Brain microvascular endothelial cell (primary cell): ENCODE measurements at regions not wholly inside any gene's neighbourhood (a gene's known extent, or its start where the extent isn't known, plus 50 kb on each side); places are given as distances from the start of the nearest gene placed in this dataset.

ENCODE experiments used
- DNase-seq: peaks from one replicate; pipeline ENCODE4 v3.0.0-alpha.2; 2020
- H3K27ac ChIP-seq: fragments of 250-450 bp; sonication (Bioruptor Pico); 2 replicates; pipeline ENCODE4 v1.5.1; 2020; ENCODE audit warnings: mild to moderate bottlenecking, moderate library complexity
- H3K27me3 ChIP-seq: fragments of 250-450 bp; sonication (Bioruptor Pico); replicated peaks from 2 replicates; pipeline ENCODE4 v1.5.1; 2020; ENCODE audit warnings: mild to moderate bottlenecking
- H3K36me3 ChIP-seq: fragments of 250-450 bp; sonication (Bioruptor Pico); replicated peaks from 2 replicates; pipeline ENCODE4 v1.5.1; 2020; ENCODE audit warnings: mild to moderate bottlenecking
- H3K4me3 ChIP-seq: 2 replicates; pipeline ENCODE4 v1.5.1; 2011; ENCODE audit warnings: low read depth, mild to moderate bottlenecking, control low read depth, low read length, moderate library complexity
- CTCF ChIP-seq: IDR thresholded peaks from 2 replicates; pipeline ENCODE4 v1.5.1; 2011; ENCODE audit warnings: low read depth, mild to moderate bottlenecking, moderate library complexity, low read length, control low read depth, inconsistent platforms; ENCODE audit errors: missing control alignments
- in situ Hi-C: cut with HindIII; loops from 2 replicates; pipeline ENCODE4 v1.10.0; 2017; ENCODE audit warnings: low sequenced_read_pairs, low pct_ligation_motif_present

GRCh38 chr7:114830952-114831351 is 90.9 kb upstream of the MDFIC start:
- no peak for DNase-seq
- Histone ChIP-seq H3K4me3 (no peak overlapping the region), H3K36me3 (no peaks in the 10 kb centered on the region), H3K27me3 (no peaks in the 10 kb centered on the region), H3K27ac (no peak overlapping the region)
- TF ChIP-seq CTCF = no peak
- in situ Hi-C loops = no loop called here

GRCh38 chr7:114832906-114833595 is 88.8 kb upstream of the MDFIC start:
- no peak for DNase-seq

GRCh38 chr7:114835303-114835702 is 86.6 kb upstream of the MDFIC start:
- H3K36me3 ChIP-seq = no peaks in the 10 kb centered on the region
- no peak for TF ChIP-seq CTCF
- no peak overlapping the region for H3K27ac ChIP-seq
- no peaks in the 10 kb centered on the region for H3K27me3 ChIP-seq
- H3K4me3 ChIP-seq = no peak overlapping the region
- no peak for DNase-seq
- in situ Hi-C loops = no loop called here

More at GRCh38 chr7:114832906-114833595, 88.8 kb upstream of the MDFIC start:
- TF ChIP-seq CTCF = no peak
- H3K27ac ChIP-seq = no peak overlapping the region
- no peaks in the 10 kb centered on the region for H3K36me3 ChIP-seq
- no peak overlapping the region for H3K4me3 ChIP-seq
- in situ Hi-C loops = no loop called here
- no peaks in the 10 kb centered on the region for H3K27me3 ChIP-seq

GRCh38 chr7:114835861-114836260 is 86.0 kb upstream of the MDFIC start:
- no peak overlapping the region for H3K4me3 ChIP-seq
- H3K36me3 ChIP-seq = no peaks in the 10 kb centered on the region
- in situ Hi-C loops = no loop called here
- no peak overlapping the region for H3K27ac ChIP-seq
- no peaks in the 10 kb centered on the region for H3K27me3 ChIP-seq
- TF ChIP-seq CTCF = no peak
- DNase-seq = no peak

- no peak overlapping the region for H3K4me3 ChIP-seq
- no peaks in the 10 kb centered on the region for H3K36me3 ChIP-seq
- TF ChIP-seq CTCF = no peak
- DNase-seq = no peak
- no peak overlapping the region for H3K27ac ChIP-seq
- in situ Hi-C loops = no loop called here
- H3K27me3 ChIP-seq = no peaks in the 10 kb centered on the region
Measured at GRCh38 chr7:114842551-114843065, 79.3 kb upstream of the MDFIC start.

- Histone ChIP-seq H3K4me3 (no peak overlapping the region), H3K36me3 (no peaks in the 10 kb centered on the region), H3K27ac (no peak overlapping the region), H3K27me3 (no peaks in the 10 kb centered on the region)
- TF ChIP-seq CTCF = no peak
- no peak for DNase-seq
- in situ Hi-C loops = no loop called here
Measured at GRCh38 chr7:114843102-114843501, 78.8 kb upstream of the MDFIC start.
